Ureter (tissue), 1 donor: ENCODE measurements at regions not wholly inside any gene's neighbourhood (a gene's known extent, or its start where the extent isn't known, plus 50 kb on each side); places are given as distances from the start of the nearest gene placed in this dataset.

Experiments
- DNase-seq: peaks from one replicate; pipeline ENCODE4 v3.0.0-alpha.2; 2020; ENCODE audit warnings: low spot score
- donor health status: DM: yes; HTN: yes; CAD: no.

DNA sequence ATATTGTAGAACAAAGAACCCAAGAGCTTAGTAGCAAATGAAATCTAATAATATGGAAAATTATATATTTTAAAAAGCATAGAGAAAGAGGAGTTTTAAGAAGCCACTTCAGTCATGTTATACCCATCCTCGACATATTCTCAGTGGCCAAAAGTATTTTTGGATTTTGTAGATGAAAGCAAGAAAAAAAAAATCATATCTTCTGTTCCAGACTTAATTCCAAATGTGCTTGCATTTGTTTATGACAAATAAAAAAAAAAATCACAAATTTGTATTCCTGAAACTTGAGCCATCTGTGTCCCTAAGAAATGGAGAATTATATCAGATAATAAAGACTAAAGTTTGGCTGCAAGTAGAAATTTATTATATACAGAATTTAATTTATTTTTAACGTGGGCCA, 1482.4 kb upstream of the PABPC4L start:
- DNase-seq, result no peak

DNA sequence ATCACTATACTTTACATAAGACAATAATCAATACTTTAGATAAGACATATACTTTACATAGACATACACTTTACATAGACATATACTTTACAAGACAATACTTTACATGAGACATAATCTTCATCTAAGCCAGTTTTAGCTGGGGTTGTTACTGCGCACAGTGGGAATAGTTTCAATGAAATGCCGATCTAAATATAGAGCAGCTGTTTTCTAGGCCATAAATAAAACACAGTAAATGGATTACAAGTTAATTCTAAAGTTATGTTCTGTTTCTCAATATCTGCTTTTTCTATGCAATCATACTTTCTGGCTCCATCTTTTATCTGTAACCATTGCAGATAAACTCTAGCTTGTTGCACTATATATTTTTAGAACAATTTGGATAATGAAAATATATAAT, 1470.6 kb upstream of the PABPC4L start:
- no peak for DNase-seq

GRCh38 chr4:135670548-135670947, 1469.0 kb upstream of the PABPC4L start:
- DNase-seq, result no peak
